HG03442 (cell line): ENCODE measurements at regions not wholly inside any gene's neighbourhood (a gene's known extent, or its start where the extent isn't known, plus 50 kb on each side); places are given as distances from the start of the nearest gene placed in this dataset.
A peak's percentile ranks its signal among the peaks of the same experiment; 100 is the strongest.

ENCODE experiments used
- ATAC-seq: cut with Tn5 transposase; IDR thresholded peaks from one replicate; pipeline ENCODE4 v1.9.1; 2021; ENCODE audit warnings: mild to moderate bottlenecking, moderate library complexity; ENCODE audit not compliant: unreplicated experiment

DNA sequence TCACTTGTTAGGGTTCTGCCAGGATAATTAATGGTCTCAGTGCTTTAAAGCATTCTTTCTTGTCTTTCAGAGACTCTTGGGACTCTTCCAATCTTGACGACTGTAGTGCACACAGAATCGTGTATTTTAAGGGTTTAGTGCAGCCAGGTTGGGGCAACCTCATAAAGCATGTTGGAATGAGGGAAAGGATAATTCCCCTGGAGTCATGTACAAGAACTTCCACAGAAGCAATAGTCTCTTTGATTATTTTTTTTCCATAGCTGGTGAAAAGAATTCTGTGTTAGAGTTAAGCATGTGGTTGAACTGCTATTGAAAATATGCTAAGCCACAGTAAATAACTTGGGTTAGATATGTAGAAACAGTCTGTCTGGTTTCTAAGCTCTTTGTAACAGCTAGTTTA, 246.8 kb upstream of the DAAM1 start:
- ATAC-seq: no peak

DNA sequence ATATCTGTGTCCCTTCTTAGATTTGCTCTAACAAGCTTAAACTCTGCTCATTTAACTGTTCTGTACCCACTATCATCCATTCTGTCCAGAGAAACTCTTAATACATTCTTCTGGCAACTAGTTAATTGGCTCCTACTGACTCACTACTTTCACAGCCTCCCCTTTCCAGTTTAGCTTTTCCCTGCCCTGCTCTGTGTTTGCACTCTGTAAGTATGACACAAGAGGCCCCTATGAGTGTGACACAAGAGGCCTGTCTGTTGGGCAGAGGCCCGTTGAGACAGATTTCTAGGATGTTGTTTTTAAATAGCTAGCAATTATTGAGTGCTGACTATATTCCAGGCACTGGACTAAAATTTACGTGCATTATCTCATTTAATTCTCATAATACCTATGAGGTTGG, 246.0 kb upstream of the DAAM1 start:
- ATAC-seq: no peak

DNA sequence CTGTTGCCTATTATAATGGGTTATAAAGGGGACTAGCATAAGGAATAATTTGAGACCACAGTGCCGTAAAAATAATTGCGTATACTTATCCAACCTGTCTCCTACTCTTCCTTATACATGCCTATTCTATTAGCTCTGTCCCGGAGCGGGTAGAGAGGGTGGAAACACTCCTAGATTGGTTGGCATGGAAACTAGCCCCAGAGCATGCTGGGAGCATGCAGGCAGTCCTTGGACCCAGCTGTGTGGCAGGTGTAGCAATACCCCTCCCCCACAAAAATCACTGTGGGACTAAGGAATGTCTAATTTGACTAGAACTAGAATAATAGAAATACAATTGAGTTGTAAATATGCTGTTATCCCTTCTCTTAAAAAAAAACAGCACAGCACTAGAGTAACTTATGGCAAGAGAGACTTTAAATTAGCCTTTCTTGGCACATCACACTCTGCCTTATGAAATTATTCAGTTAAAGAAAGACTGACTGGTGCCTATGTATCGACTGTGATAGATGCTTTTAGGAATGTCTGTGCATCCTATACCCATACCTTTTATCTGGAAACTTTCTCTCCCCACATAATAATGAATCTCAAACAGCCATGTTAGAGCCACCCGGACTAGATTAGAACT, 244.0 kb upstream of the DAAM1 start:
- no peak for ATAC-seq

DNA sequence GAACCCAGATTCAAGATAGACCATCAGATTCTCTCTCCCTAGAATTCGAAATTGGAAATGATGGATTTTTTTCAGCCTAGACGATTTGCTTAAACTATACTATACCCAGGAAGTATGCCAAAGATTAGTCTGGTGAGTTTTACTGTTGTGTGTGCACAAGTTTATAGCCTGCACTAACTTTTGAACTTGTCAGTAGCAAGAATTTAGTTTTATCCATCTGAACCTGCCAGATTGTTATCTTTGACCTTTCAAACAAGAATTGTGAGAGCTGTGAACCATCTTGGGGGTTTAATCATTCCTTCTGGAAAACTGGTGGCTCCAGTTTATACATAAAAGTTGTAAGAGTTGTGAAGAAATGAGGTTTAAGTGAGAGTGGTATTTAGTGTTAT, 243.5 kb upstream of the DAAM1 start:
- ATAC-seq: no peak

DNA sequence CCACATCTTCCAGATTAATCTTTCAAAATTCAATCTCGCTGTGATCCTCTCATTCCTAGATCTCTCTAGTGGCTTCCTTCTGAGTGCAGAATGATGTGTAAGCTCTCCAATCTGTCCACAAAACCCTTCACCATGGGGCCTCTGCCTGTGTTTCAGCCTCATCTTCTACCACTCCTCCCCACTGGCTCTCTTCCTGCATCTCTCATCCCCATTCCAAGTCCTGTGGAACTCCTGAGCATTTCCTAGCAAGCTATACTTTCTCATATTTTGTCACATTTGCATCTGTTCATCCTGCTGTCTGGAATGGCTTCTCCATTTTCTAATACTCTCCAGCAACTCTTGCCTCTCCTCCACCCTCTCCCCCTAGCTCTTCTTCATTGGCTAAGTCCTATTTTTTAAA, 242.0 kb upstream of the DAAM1 start:
- ATAC-seq: no peak

DNA sequence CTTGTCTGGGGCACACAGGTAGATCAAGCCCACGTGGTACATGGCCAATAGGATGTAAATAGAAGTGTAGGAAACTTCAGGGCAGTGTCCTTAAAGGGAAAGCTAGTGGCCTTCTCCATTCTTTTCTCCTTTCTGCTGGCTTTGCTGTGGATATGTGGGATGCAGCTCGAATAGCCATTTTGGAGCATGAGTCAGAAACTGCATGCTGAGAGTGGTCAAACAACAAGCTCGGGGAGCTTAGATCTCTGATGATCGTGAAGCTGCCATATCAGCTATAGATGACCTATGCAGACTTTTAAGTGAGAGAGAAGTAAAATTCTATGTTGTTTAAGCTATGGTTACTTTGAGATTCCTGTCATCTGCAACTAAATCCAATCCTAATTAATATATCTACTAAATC, 241.3 kb upstream of the DAAM1 start:
- no peak for ATAC-seq

DNA sequence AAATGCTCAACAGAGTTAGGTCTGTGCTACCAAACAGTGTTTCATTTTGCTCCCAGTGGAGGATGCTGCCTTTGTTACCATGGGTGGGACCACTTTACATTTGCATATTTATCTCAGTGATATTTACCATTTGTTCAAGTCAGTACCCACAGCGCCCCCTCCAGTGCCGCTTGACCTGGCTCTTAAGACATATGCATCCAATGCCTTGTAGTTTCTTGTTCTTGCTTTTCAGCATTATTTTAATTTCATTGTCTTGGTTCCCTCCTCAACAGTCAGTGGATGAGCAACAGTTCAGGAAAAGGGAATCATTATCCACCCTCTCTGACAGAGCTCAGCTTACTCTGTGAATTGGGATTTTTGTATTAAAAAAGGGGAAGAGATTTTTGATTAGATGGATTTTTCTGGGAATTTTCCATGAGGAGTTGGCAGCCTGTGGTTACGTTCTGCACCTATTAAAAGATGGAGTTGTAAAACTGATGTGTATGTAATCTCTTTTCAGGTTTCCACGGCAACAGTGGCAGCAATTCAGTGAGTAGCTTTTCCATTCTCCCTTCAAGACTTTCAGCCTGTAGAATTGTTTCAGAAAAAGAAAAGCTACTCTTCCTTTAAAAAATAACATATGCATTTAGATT, 240.5 kb upstream of the DAAM1 start:
- ATAC-seq: no peak

DNA sequence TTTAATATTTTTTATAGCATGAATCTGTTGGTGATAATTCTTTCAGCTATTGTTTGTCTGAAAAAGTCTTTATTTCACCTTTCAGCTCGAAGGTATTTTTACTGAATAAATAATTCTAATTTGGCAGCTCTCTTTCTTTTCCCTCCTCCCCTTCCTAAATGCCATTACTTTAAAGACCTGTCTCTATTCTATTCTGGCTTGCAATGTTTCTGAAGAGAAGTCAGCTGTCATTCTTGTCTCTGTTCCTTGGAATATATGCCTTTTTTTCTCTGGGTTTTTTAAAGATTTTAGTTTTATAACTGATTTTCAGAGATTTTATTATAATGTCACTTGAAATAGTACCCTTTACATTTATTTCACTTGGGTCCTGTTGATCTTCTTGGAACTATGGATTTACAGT, 237.9 kb upstream of the DAAM1 start:
- ATAC-seq: no peak

DNA sequence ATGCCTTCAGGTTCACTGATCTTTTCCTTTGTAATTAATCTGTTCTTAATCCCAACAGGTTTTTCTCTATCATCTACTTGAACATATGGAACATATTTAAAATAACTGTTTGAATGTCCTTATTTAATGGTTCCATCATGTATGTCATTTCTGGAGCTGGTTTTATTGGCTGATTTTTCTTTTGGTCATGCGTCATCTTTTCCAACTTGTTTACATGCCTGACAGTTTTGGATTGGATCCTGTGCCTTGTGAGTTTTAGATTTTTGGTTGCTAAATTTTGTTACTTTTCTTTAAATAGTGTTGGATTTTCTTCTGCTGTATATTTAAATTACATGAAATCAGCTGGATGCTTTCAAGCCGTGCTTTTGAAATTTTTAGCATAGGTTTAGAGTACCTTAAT, 237.3 kb upstream of the DAAM1 start:
- ATAC-seq: no peak

DNA sequence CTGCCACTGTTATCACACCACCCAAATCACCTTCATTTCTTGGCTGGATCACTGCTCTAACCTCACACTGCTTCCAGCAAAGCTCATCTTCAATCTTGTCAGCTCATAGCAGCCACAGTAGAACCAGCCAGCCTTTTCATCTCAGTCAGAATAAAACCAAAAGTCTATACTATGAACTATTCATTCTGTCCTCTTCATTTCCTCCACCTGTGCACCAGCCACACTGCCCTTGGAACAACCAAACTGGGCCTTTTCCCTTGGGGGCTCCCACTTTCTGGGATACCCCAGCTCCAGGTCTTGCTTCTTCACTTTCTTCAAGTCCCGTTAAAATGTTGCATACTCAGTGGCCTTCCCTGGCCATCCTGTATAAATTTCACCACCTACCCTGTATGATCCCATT, 234.4 kb upstream of the DAAM1 start:
- peak; percentile 55 for ATAC-seq

DNA sequence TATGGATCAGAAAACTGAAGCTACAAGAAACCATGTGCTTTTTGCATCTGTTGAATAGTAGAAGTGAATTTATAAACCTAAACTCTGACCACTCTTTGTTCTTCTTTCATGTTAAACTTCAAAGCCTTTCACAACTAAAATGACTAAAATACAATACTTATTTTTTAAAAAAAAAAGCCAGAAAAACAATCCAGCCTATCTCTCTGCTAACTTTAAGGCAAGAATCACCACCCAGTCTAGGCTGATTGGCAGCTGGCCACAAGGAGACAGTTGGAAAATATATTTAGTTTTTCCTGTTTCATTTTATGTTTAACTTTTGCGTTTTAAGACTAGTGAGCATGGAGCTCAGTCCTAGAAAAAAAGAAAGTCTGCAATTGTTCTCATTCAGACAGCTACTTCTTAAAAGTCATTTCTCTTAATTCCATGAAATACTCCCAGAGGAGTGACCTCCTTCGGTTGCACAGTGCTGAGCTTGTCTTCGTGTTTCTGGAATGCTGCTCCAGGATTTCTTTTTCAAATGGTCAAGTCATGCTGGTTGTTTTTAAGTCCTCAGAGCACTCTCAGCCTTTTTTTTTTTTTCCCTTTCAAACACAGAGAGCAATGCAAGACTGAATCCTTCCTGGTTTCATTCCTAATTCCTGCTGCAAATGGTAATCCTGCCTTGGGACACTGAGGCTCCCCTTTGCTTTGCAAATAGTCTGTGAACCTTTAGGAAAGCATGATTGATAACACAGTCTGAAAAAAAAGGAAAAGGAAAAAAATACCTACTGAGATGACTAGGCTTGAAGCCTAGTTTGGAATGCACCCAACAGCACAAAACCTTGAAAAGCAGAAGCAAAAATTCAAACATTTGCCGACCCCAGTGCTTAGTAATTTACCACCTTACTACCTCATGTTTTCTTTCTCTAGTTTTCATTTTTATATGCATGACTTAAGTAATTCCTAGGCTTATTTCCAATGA, 233.3 kb upstream of the DAAM1 start:
- no peak for ATAC-seq

DNA sequence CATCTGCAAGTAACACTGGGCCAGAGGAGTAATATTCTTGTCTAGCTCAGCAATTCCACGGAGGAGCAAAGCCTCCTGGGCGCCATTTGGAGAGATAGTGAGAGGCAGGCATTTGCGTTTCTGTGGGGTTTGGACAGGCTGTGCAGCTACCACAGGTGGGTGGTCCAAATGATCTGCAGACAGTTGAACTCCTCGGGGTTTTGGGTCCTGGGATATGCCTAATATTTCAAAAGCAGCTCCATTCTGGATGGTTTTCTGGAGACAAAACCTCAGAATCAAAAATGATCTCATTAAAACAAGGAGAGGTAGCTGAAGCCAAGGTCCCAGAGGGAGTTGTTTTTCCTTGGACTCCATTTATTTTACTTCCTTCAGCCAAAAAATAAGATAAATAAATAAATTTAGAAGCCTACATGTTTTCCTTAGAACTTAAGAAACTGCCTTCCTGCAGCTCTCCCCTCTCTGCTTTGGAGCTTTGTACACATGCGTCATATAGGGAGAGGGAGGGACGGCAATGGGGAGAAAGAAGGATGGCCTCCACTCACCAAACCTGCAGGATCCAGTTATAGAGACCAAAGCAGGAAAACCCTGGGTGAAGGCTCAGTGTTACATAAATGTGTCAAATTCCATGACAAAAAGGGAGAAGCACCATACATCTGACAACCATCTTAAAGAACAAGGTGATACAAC, 227.3 kb upstream of the DAAM1 start:
- ATAC-seq: no peak

DNA sequence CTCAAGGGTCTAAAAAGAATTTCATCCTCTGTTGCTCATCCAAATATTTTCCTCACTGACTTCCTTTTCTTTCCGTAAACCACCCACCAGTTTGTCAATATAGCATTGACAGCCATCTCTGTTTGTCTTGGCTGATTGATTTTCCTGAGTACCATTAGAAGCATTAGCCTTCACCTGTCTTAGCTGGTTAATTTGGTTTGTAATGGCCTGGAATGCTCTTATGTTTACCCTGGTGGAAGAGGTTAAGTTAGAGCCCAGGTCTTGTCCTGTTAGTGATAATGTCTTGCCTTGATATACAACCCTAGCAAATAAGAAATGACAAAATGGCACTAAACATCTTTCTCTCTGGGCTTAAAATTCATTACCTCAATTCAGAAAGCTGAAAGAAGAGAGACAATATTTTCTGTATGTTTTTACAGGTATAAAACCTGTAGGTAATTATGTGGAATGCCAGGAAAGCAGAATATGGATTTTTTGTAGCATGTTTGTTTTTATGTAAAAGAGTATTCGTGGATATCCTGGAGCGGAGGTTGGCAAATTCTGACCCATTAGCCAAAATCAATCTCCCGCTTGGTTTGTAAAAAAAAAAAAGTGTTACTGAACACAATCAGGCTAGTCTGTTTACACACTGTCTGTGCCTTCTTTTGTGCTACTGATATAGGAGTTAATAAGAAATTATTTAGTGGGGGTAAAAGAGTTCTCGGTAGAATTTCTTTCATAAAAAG, 224.4 kb upstream of the DAAM1 start:
- no peak for ATAC-seq

DNA sequence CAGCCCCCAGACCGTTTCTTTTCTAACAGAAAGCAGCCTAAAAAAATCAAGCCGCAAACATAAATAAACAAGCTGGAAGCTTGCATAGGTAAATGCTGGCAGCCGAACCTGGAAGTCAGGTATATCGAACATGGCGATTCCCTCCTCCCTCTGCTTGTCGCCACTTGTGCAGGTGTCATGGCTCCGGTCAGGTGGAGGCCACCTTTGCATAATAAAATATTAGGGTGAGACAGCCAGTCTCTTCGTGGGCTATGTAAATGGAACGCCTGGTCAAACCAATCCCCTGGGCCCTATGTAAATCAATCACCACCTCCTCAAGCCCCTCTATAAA, 223.9 kb upstream of the DAAM1 start:
- ATAC-seq: no peak

DNA sequence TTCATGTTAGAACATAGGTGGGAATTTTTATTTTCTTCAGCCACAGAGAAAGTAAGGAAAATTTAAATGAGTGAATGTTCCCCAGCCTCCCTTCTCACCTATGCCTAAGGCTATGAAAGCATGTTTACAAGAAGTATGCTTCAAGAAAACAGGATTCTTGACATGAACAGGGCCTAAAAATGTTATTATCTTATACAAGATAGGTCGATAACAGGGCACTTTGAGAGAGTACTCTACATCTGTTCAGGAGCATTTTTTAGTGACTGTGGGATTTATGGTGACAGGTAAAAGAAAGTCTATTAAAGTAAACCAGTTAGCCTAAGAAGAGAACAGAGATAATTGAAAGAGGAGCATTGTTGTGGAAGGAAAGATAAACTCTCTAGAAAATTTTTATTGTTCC, 222.9 kb upstream of the DAAM1 start:
- ATAC-seq: no peak

DNA sequence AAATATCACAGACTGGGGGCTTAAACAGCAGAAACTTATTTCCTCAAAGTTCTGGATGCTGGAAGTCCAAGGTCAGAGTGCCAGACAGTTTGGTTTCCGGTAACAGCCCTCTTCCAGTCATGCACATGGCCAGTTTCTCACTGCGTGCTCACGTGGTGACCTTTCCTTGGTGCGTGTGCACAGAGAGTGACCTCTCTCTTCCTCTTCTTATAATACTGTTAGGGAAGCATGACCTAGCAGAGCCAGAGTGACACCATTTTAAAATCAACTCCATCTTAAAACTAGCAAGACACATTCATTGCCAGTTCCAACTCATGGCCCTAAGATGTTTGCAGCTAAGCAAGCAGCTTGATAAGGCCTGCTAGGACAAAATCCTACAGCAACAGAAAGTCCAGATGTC, 221.5 kb upstream of the DAAM1 start:
- no peak for ATAC-seq

DNA sequence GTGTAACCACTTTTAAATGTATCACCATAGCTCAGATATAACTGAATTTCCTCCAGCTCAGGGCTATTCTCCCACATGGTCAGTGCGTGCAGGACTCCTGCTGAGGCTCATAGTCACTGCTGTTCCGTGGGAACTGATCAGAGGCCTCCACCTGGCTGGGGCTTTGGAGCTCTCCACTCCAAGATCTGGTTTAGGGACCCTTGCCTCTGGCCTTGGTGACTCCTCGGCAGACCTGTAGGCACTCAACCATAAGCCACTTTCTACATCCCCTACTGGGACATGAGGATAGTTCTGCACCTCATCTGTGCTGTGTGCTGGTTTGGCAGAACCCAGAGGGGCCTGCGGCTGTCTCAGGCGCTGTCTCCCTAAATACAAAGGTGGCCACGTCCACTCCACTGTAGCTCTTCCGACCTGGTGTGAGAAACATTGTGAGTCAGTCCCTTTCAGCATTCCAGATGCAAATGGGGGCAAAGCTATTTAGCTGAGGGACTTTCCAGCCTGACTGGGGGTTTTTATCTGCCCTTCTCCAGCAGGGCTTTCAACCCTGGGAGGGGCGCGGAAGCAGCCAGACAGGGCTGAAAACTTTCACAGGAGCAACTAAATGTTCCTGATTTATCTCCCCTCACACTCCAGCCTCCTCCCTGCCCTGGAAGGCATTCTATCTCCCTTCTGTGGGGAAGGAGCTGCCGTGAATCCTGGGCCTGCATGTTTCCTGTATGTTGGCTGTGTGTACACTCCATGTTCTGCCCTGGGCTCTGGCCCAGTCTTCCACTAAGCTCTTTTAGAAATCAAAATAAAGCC, 218.3 kb upstream of the DAAM1 start:
- peak; percentile 62 for ATAC-seq

DNA sequence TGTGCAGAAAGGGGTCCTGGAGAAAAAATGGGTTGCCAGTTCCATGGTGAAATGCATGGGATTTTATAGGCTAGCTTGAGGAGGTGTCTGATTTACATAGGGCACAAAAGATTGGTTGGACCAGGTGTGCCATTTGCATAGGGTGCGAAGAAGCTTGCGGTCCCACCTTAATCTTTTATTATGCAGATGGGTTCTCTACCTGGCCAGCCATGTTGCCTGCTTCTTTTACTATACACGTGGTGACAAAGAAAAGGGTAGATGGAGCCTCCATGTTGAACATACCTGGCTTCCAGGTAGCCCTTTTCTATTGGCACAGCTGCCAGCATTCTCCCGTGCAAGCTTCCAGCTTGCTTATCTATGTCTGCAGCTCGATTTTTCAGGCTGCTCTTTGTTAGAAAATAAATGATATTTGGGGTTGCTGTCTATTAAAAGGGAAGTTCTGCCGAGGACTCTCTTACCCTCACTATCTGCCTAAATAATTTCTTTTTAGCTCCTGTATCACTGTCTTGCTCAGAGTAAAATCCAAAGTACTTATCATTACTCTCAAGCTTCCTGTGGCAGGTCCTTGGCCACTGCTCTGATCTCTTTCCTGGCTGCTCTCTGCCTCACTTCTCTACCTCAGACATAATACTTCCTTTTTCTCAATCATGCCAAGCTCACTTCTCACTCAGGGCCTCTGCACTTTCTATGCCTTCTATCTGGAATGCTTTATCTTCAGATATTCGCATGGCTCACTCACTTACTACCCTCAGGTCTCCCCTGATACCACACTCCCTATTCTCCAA, 216.0 kb upstream of the DAAM1 start:
- ATAC-seq: no peak

DNA sequence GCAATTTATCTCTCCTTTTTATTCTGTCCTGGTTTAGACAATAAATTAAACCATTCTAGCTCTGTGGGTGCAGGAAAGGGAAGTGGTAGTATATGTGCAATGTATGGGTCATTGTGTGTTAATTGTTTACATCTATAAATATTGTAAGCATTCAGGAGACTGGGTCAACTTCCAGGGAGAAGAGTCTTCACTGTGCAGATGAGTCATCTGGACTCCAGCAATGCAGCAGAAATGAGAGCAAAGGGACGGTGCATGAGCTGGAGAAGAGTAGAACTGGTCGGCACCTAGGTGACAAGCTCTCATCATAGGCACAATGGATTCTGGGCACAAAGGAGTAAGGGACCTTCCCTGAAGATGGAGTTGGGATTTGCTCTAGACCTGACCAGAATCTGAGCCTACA, 211.1 kb upstream of the DAAM1 start:
- ATAC-seq: no peak
